WTC11 (cell line): ENCODE measurements at regions not wholly inside any gene's neighbourhood (a gene's known extent, or its start where the extent isn't known, plus 50 kb on each side); places are given as distances from the start of the nearest gene placed in this dataset.
A peak's percentile ranks its signal among the peaks of the same experiment; 100 is the strongest.

ENCODE experiments used
- ATAC-seq: fragments of 200-7000 bp; cut with Tn5 transposase; 2 replicates; pipeline ENCODE4 v1.10.0; 2021; ENCODE audit warnings: mild to moderate bottlenecking, moderate library complexity
- CTCF ChIA-PET: fragments of 300-600 bp; sonication (Branson Sonifier 250); formaldehyde crosslinking; loops from one replicate; lab custom pipeline; 2021; ENCODE audit warnings: antibody characterized with exemption; lab: Charles Lee
- POLR2A ChIA-PET: fragments of 350-600 bp; sonication (Branson Sonifier 250); formaldehyde crosslinking; loops from one replicate; lab custom pipeline; 2021; ENCODE audit warnings: antibody characterized with exemption; lab: Charles Lee
- DNase-seq: peaks from one replicate; pipeline ENCODE4 v3.0.0; 2021; ENCODE audit warnings: low spot score
- H3K27ac Mint-ChIP-seq: 2 replicates; pipeline ENCODE4 v1.8.0; 2021; ENCODE audit warnings: mixed read lengths
- H3K27me3 Mint-ChIP-seq: 2 replicates; pipeline ENCODE4 v1.8.0; 2021; ENCODE audit warnings: low read depth, mild to moderate bottlenecking, moderate library complexity, mixed read lengths
- H3K36me3 Mint-ChIP-seq: 2 replicates; pipeline ENCODE4 v1.8.0; 2021; ENCODE audit warnings: mixed read lengths
- H3K4me1 Mint-ChIP-seq: 2 replicates; pipeline ENCODE4 v1.8.0; 2022; ENCODE audit warnings: mixed read lengths
- H3K4me3 Mint-ChIP-seq: 2 replicates; pipeline ENCODE4 v1.8.0; 2021; ENCODE audit warnings: mild to moderate bottlenecking, moderate library complexity, mixed read lengths
- H3K9me3 Mint-ChIP-seq: 2 replicates; pipeline ENCODE4 v1.8.0; 2021; ENCODE audit warnings: mixed read lengths
- ATF1 ChIP-seq: sonication (generic); formaldehyde crosslinking; IDR thresholded peaks from 2 replicates; pipeline ENCODE4 v1.8.1; 2023; ENCODE audit warnings: mild to moderate bottlenecking, moderate library complexity, missing genetic modification reagents
- ATF2 ChIP-seq: sonication (generic); formaldehyde crosslinking; IDR thresholded peaks from 2 replicates; pipeline ENCODE4 v1.8.1; 2022; ENCODE audit warnings: low read depth, missing genetic modification reagents, borderline replicate concordance
- ATF3 ChIP-seq: sonication (generic); formaldehyde crosslinking; conservative IDR thresholded peaks from 2 replicates; pipeline ENCODE4 v1.8.1; 2022; ENCODE audit warnings: mild to moderate bottlenecking, missing genetic modification reagents
- ATF6 ChIP-seq: sonication (generic); formaldehyde crosslinking; IDR thresholded peaks from 2 replicates; pipeline ENCODE4 v1.8.1; 2023; ENCODE audit warnings: mild to moderate bottlenecking, missing genetic modification reagents
- CREM ChIP-seq: sonication (generic); formaldehyde crosslinking; IDR thresholded peaks from 2 replicates; pipeline ENCODE4 v1.8.1; 2022; ENCODE audit warnings: mild to moderate bottlenecking, missing genetic modification reagents, moderate library complexity
- CTCF ChIP-seq: fragments of 200-600 bp; IDR thresholded peaks from 2 replicates; pipeline ENCODE4 v1.8.0; 2022; ENCODE audit warnings: antibody characterized with exemption
- EMX1 ChIP-seq: fragments of 250-450 bp; sonication (Bioruptor Pico); IDR thresholded peaks from 2 replicates; pipeline ENCODE4 v1.8.0; 2021; ENCODE audit warnings: mild to moderate bottlenecking
- MAX ChIP-seq: sonication (generic); formaldehyde crosslinking; IDR thresholded peaks from 2 replicates; pipeline ENCODE4 v1.8.0; 2022; ENCODE audit warnings: mild to moderate bottlenecking, missing genetic modification reagents
- MLX ChIP-seq: sonication (generic); formaldehyde crosslinking; IDR thresholded peaks from 2 replicates; pipeline ENCODE4 v1.8.1; 2023; ENCODE audit warnings: mild to moderate bottlenecking, missing genetic modification reagents, moderate library complexity
- NFE2L1 ChIP-seq: sonication (generic); formaldehyde crosslinking; IDR thresholded peaks from 2 replicates; pipeline ENCODE4 v1.8.1; 2023; ENCODE audit warnings: missing genetic modification reagents
- NR2C2 ChIP-seq: sonication (generic); formaldehyde crosslinking; IDR thresholded peaks from 2 replicates; pipeline ENCODE4 v1.8.0; 2022; ENCODE audit warnings: mild to moderate bottlenecking, missing genetic modification reagents
- PREB ChIP-seq: sonication (generic); formaldehyde crosslinking; IDR thresholded peaks from 2 replicates; pipeline ENCODE4 v1.8.1; 2022; ENCODE audit warnings: mild to moderate bottlenecking, missing genetic modification reagents, moderate library complexity, borderline replicate concordance
- SP1 ChIP-seq: sonication (generic); formaldehyde crosslinking; conservative IDR thresholded peaks from 2 replicates; pipeline ENCODE4 v1.8.1; 2022; ENCODE audit warnings: missing genetic modification reagents
- TCF7 ChIP-seq: sonication (generic); formaldehyde crosslinking; IDR thresholded peaks from 2 replicates; pipeline ENCODE4 v1.8.0; 2022; ENCODE audit warnings: mild to moderate bottlenecking, low read depth, missing genetic modification reagents, moderate library complexity
- ZBTB21 ChIP-seq: sonication (generic); formaldehyde crosslinking; IDR thresholded peaks from 2 replicates; pipeline ENCODE4 v1.8.1; 2023; ENCODE audit warnings: mild to moderate bottlenecking, missing genetic modification reagents, borderline replicate concordance
- ZNF219 ChIP-seq: sonication (generic); formaldehyde crosslinking; IDR thresholded peaks from 2 replicates; pipeline ENCODE4 v1.8.0; 2023; ENCODE audit warnings: missing genetic modification reagents, mild to moderate bottlenecking, borderline replicate concordance
- ZNF317 ChIP-seq: sonication (generic); formaldehyde crosslinking; IDR thresholded peaks from 2 replicates; pipeline ENCODE4 v1.8.1; 2023; ENCODE audit warnings: low read depth, mild to moderate bottlenecking, moderate library complexity, missing genetic modification reagents, borderline replicate concordance
- ZNF425 ChIP-seq: fragments of 250-450 bp; sonication (Bioruptor Pico); conservative IDR thresholded peaks from 2 replicates; pipeline ENCODE4 v1.9.0; 2021; ENCODE audit warnings: mild to moderate bottlenecking
- ZNF532 ChIP-seq: fragments of 250-450 bp; sonication (Bioruptor Pico); IDR thresholded peaks from 2 replicates; pipeline ENCODE4 v1.9.0; 2021; ENCODE audit warnings: mild to moderate bottlenecking, borderline replicate concordance
- ZNF671 ChIP-seq: fragments of 250-450 bp; sonication (Bioruptor Pico); IDR thresholded peaks from 2 replicates; pipeline ENCODE4 v1.8.0; 2021; ENCODE audit warnings: mild to moderate bottlenecking

GRCh38 chr1:187396226-187396625 lies 567.5 kb downstream of the PLA2G4A start (continued):
- TF ChIP-seq ATF6 (CRISPR knock-in tag) (no peak), ZNF532 (no peak), TCF7 (CRISPR knock-in tag) (no peak), NR2C2 (no peak), ATF2 (CRISPR knock-in tag) (no peak), ATF3 (CRISPR knock-in tag) (no peak), EMX1 (no peak), ZNF317 (CRISPR knock-in tag) (no peak), ZBTB21 (CRISPR knock-in tag) (no peak), ATF1 (CRISPR knock-in tag) (no peak), ZNF219 (CRISPR knock-in tag) (no peak)

- Mint-ChIP-seq H3K27me3 (no peaks in the 10 kb centered on the region), H3K4me3 (no peak overlapping the region), H3K36me3 (no peaks in the 10 kb centered on the region), H3K9me3 (peaks cover 10% of the 10 kb centered on the region; the same call in 1 of the 2 replicates), H3K4me1 (peaks cover 9% of the 10 kb centered on the region), H3K27ac (no peak overlapping the region)
- ChIA-PET POLR2A (no interaction called here), CTCF (interaction anchor here (0.8 to 1.7 kb wide), 3 partner anchors 14 to 16 kb away, joined by 4 to 7 read pairs (median 4); no protein-coding TSS in a partner anchor)
- 0 out of 2 replicates have a peak, but pooled peaks have one; percentile 16 for ATAC-seq
- TF ChIP-seq MLX (no peak), PREB (CRISPR knock-in tag) (no peak), CTCF (no peak), TCF7 (CRISPR knock-in tag) (no peak), MAX (no peak), SP1 (CRISPR knock-in tag) (no peak), CREM (CRISPR knock-in tag) (no peak), ZNF425 (no peak), NFE2L1 (CRISPR knock-in tag) (no peak), ZNF671 (CRISPR knock-in tag) (no peak)
- DNase-seq: no peak
Measured at GRCh38 chr1:187396929-187397796, 568.4 kb downstream of the PLA2G4A start.
